ENCODE measurements at regions not wholly inside any gene's neighbourhood (a gene's known extent, or its start where the extent isn't known, plus 50 kb on each side); places are given as distances from the start of the nearest gene placed in this dataset.

GRCh38 chr13:36549126-36549702 is 116.9 kb downstream of the CCNA1 start:
- Histone ChIP-seq H3K27ac (no peak overlapping the region), H3F3A (ENCODE audit: insufficient read depth, low read depth) (no peaks in the 10 kb centered on the region), H3K4me1 (replicated peaks; ENCODE audit: insufficient read depth) (no peaks in the 10 kb centered on the region), H3K4me2 (no peak overlapping the region), H3K27me3 (ENCODE audit: insufficient read depth, low read depth) (no peaks in the 10 kb centered on the region), H3K9me2 (ENCODE audit: insufficient read depth) (peaks cover under 1% of the 10 kb centered on the region; the same call in 1 of the 2 replicates), H4K20me1 (ENCODE audit: insufficient read depth) (no peaks in the 10 kb centered on the region), H2AFZ (no peak overlapping the region), H3K9me3 (ENCODE audit: insufficient read depth, low read depth) (no peaks in the 10 kb centered on the region), H3K79me2 (ENCODE audit: low read depth) (no peaks in the 10 kb centered on the region), H3K4me3 (no peak overlapping the region), H3K36me3 (ENCODE audit: low read depth) (no peaks in the 10 kb centered on the region)
- POLR2A ChIA-PET (ENCODE audit: unreplicated experiment), result interaction anchor here (0.7 kb wide), 1 partner anchor 64 kb away, joined by 3 read pairs; no protein-coding TSS in a partner anchor
- no peak for DNase-seq
- intact Hi-C loops (cut with micrococcal nuclease; ENCODE audit: unreplicated experiment), result no loop called here
- CTCF ChIA-PET, result no interaction called here
- no TSS peak for BruUV-seq (replicated peaks)
- TF ChIP-seq EZH2 (IDR thresholded peaks at IDR 0.05; ENCODE audit: low read depth), result no peak
- TF ChIP-seq, protein P1, sequence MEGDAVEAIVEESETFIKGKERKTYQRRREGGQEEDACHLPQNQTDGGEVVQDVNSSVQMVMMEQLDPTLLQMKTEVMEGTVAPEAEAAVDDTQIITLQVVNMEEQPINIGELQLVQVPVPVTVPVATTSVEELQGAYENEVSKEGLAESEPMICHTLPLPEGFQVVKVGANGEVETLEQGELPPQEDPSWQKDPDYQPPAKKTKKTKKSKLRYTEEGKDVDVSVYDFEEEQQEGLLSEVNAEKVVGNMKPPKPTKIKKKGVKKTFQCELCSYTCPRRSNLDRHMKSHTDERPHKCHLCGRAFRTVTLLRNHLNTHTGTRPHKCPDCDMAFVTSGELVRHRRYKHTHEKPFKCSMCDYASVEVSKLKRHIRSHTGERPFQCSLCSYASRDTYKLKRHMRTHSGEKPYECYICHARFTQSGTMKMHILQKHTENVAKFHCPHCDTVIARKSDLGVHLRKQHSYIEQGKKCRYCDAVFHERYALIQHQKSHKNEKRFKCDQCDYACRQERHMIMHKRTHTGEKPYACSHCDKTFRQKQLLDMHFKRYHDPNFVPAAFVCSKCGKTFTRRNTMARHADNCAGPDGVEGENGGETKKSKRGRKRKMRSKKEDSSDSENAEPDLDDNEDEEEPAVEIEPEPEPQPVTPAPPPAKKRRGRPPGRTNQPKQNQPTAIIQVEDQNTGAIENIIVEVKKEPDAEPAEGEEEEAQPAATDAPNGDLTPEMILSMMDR (conservative IDR thresholded peaks at IDR 0.05), result no peak

- H3K27ac ChIP-seq, result no peak overlapping the region
- no peak overlapping the region for H2AFZ ChIP-seq
- H3K4me2 ChIP-seq, result no peak overlapping the region
- H3K36me3 ChIP-seq (ENCODE audit: low read depth), result no peaks in the 10 kb centered on the region
- H3K9me2 ChIP-seq (ENCODE audit: insufficient read depth), result peaks cover 4% of the 10 kb centered on the region; the same call in 1 of the 2 replicates
- intact Hi-C loops (cut with micrococcal nuclease; ENCODE audit: unreplicated experiment), result no loop called here
- no TSS peak for BruUV-seq (replicated peaks)
- no peaks in the 10 kb centered on the region for H3K4me1 ChIP-seq (replicated peaks; ENCODE audit: insufficient read depth)
- CTCF ChIA-PET, result no interaction called here
- H3K9me3 ChIP-seq (ENCODE audit: insufficient read depth, low read depth), result no peaks in the 10 kb centered on the region
- H3F3A ChIP-seq (ENCODE audit: insufficient read depth, low read depth), result no peaks in the 10 kb centered on the region
- no peak overlapping the region for H3K4me3 ChIP-seq
- no peak for TF ChIP-seq EZH2 (IDR thresholded peaks at IDR 0.05; ENCODE audit: low read depth)
- TF ChIP-seq, protein P1 (conservative IDR thresholded peaks at IDR 0.05), result no peak
- no peak for DNase-seq
- H3K79me2 ChIP-seq (ENCODE audit: low read depth), result no peaks in the 10 kb centered on the region
- POLR2A ChIA-PET (ENCODE audit: unreplicated experiment), result no interaction called here
- no peaks in the 10 kb centered on the region for H3K27me3 ChIP-seq (ENCODE audit: insufficient read depth, low read depth)
- H4K20me1 ChIP-seq (ENCODE audit: insufficient read depth), result no peaks in the 10 kb centered on the region
Observed at GRCh38 chr13:36549755-36550154, 117.5 kb downstream of the CCNA1 start.

DNA sequence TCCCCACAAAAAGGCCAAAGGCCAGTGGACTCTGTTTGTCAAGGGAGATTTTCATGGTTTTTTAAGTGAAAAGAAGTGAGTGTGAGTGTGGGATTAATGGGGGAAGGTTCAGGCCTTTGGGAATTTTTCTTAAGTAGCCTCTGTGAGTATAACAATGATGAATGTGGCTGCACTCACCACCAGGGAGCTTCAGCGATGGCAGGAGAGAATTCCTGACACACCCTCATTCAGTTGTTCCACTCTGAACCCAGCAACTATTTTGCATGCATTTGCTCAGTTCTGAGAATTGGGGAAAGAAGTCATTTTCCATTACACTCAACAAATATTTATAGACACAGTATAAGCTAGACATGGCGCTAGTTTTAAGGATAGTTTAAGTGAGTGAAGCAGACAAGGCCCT is 117.9 kb downstream of the CCNA1 start:
- no peak overlapping the region for H3K27ac ChIP-seq
- TF ChIP-seq EZH2 (IDR thresholded peaks at IDR 0.05; ENCODE audit: low read depth), result no peak
- TF ChIP-seq, protein P1 (conservative IDR thresholded peaks at IDR 0.05), result no peak
- peaks cover 4% of the 10 kb centered on the region; the same call in 1 of the 2 replicates for H3K9me2 ChIP-seq (ENCODE audit: insufficient read depth)
- no peaks in the 10 kb centered on the region for H3K4me1 ChIP-seq (replicated peaks; ENCODE audit: insufficient read depth)
- ChIA-PET POLR2A (ENCODE audit: unreplicated experiment) (no interaction called here), CTCF (no interaction called here)
- intact Hi-C loops (cut with micrococcal nuclease; ENCODE audit: unreplicated experiment), result no loop called here
- H4K20me1 ChIP-seq (ENCODE audit: insufficient read depth), result no peaks in the 10 kb centered on the region
- no peak overlapping the region for H3K4me3 ChIP-seq
- no peak for DNase-seq
- H2AFZ ChIP-seq, result no peak overlapping the region
- no peaks in the 10 kb centered on the region for H3K79me2 ChIP-seq (ENCODE audit: low read depth)
- no peaks in the 10 kb centered on the region for H3K27me3 ChIP-seq (ENCODE audit: insufficient read depth, low read depth)
- BruUV-seq (replicated peaks), result no TSS peak
- H3K4me2 ChIP-seq, result no peak overlapping the region
- no peaks in the 10 kb centered on the region for H3F3A ChIP-seq (ENCODE audit: insufficient read depth, low read depth)
- H3K36me3 ChIP-seq (ENCODE audit: low read depth), result no peaks in the 10 kb centered on the region
- H3K9me3 ChIP-seq (ENCODE audit: insufficient read depth, low read depth), result no peaks in the 10 kb centered on the region

Measured in PC-9 (cell line).